ENCODE measurements at regions not wholly inside any gene's neighbourhood (a gene's known extent, or its start where the extent isn't known, plus 50 kb on each side); places are given as distances from the start of the nearest gene placed in this dataset.

- Histone ChIP-seq H3K27ac (no peak overlapping the region), H3K4me2 (no peak overlapping the region), H3K9me3 (no peaks in the 10 kb centered on the region; the same call in 2 of the 3 replicates), H3K4me3 (no peak overlapping the region), H3K4me1 (no peaks in the 10 kb centered on the region)
- ChIA-PET POLR2A (no interaction called here), CTCF (no interaction called here)
- ATAC-seq (no peak), FAIRE-seq (no peak), DNase-seq (ENCODE audit: low read depth in 1 of 2, low spot score in 1 of 2) (no peak)
- 7% methylated on average over 1 of the region's 1 CpG for WGBS (ENCODE audit: missing lambda C conversion rate)
- TF ChIP-seq MAFK (IDR thresholded peaks at IDR 0.05; ENCODE audit: partially characterized antibody) (no peak), SMC3 (IDR thresholded peaks at IDR 0.05) (no peak), HOXA7 (CRISPR knock-in tag; IDR thresholded peaks at IDR 0.05) (no peak)
Measured at GRCh38 chr16:60558936-60559335, 1477.3 kb downstream of the CDH8 start.

GRCh38 chr16:60553090-60553757 is 1483.0 kb downstream of the CDH8 start:
- no peak for FAIRE-seq
- POLR2A ChIA-PET = no interaction called here
- DNase-seq (ENCODE audit: low read depth in 1 of 2, low spot score in 1 of 2) = no peak
- 32% methylated on average over 3 of the region's 3 CpGs for WGBS (ENCODE audit: missing lambda C conversion rate)
- Histone ChIP-seq H3K4me1 (no peaks in the 10 kb centered on the region), H3K4me2 (no peak overlapping the region), H3K9me3 (no peaks in the 10 kb centered on the region), H3K4me3 (no peak overlapping the region), H3K27ac (no peak overlapping the region)
- ATAC-seq = no peak
- CTCF ChIA-PET = no interaction called here
- TF ChIP-seq JUNB (IDR thresholded peaks at IDR 0.05) (no peak), SMC3 (IDR thresholded peaks at IDR 0.05) (no peak), PBX3 (IDR thresholded peaks at IDR 0.05) (no peak), KDM5A (IDR thresholded peaks at IDR 0.05) (no peak), PHF8 (IDR thresholded peaks at IDR 0.05; ENCODE audit: borderline replicate concordance, low read depth) (no peak), ELK1 (IDR thresholded peaks at IDR 0.05; ENCODE audit: low read depth, low read length) (no peak), POLR2A (IDR thresholded peaks at IDR 0.05; ENCODE audit: low read length) (no peak), USF2 (IDR thresholded peaks at IDR 0.05) (no peak), FOSL2 (IDR thresholded peaks at IDR 0.05) (no peak), FOSL2 (CRISPR knock-in tag; IDR thresholded peaks at IDR 0.05) (no peak), RAD21 (conservative IDR thresholded peaks at IDR 0.05 in 1 of 2, IDR thresholded peaks at IDR 0.05 in 1 of 2) (no peak), ATOH8 (CRISPR knock-in tag; IDR thresholded peaks at IDR 0.05; ENCODE audit: low read depth) (no peak), CBX2 (IDR thresholded peaks at IDR 0.05; ENCODE audit: borderline replicate concordance, low read depth) (no peak)

- ChIA-PET CTCF (no interaction called here), POLR2A (no interaction called here)
- 7% methylated on average over 1 of the region's 1 CpG for WGBS (ENCODE audit: missing lambda C conversion rate)
- Histone ChIP-seq H3K9me3 (no peaks in the 10 kb centered on the region), H3K27ac (no peak overlapping the region), H3K4me3 (no peak overlapping the region), H3K4me1 (no peaks in the 10 kb centered on the region), H3K4me2 (no peak overlapping the region)
- DNase-seq (ENCODE audit: low read depth in 1 of 2, low spot score in 1 of 2) = no peak
- FAIRE-seq = no peak
- no peak for ATAC-seq
- no peak for TF ChIP-seq POLR2AphosphoS2 (conservative IDR thresholded peaks at IDR 0.05; ENCODE audit: low read length)
- no peak for TF ChIP-seq HOXB5 (CRISPR knock-in tag; IDR thresholded peaks at IDR 0.05)
- TF ChIP-seq FOSL2 (IDR thresholded peaks at IDR 0.05) = no peak
- no peak for TF ChIP-seq FOSL2 (CRISPR knock-in tag; IDR thresholded peaks at IDR 0.05)
- no peak for TF ChIP-seq NFE2L2 (conservative IDR thresholded peaks at IDR 0.05; ENCODE audit: low read length)
- TF ChIP-seq BHLHE40 (IDR thresholded peaks at IDR 0.05; ENCODE audit: low read depth, low read length) = no peak
- TF ChIP-seq JUN (IDR thresholded peaks at IDR 0.05) = no peak
- TF ChIP-seq CEBPB (IDR thresholded peaks at IDR 0.05) = no peak
- no peak for TF ChIP-seq BCL3 (IDR thresholded peaks at IDR 0.05)
- no peak for TF ChIP-seq ZC3H11A (IDR thresholded peaks at IDR 0.05)
- TF ChIP-seq ZSCAN20 (CRISPR knock-in tag; IDR thresholded peaks at IDR 0.05) = no peak
- no peak for TF ChIP-seq NPAS2 (CRISPR knock-in tag; IDR thresholded peaks at IDR 0.05; ENCODE audit: borderline replicate concordance)
- TF ChIP-seq ESRRA (IDR thresholded peaks at IDR 0.05; ENCODE audit: borderline replicate concordance, low read length) = no peak
- TF ChIP-seq TFCP2L1 (CRISPR knock-in tag; IDR thresholded peaks at IDR 0.05) = no peak
- TF ChIP-seq FOSB (CRISPR knock-in tag; IDR thresholded peaks at IDR 0.05) = no peak
- no peak for TF ChIP-seq CBX2 (IDR thresholded peaks at IDR 0.05; ENCODE audit: borderline replicate concordance, low read depth)
Measured at GRCh38 chr16:60541535-60541934, 1494.7 kb downstream of the CDH8 start.
